Activated T-helper 2 cell treated with anti-CD3 and anti-CD28 coated beads, Interferon-gamma antibody, Interleukin-2, Interleukin-4, amounts not matched to agents 10 μg/mL and 5 μg/mL and 100 μg/mL, durations not matched to agents 14 hours and 24 hours and 36 hours (primary cell): ENCODE measurements at regions not wholly inside any gene's neighbourhood (a gene's known extent, or its start where the extent isn't known, plus 50 kb on each side); places are given as distances from the start of the nearest gene placed in this dataset.

Source experiments
- DNase-seq: peaks from one replicate; pipeline ENCODE4 v3.0.0; 2021; ENCODE audit warnings: low spot score
- H3K27ac Mint-ChIP-seq: one replicate; pipeline ENCODE4 v1.8.0; 2021; ENCODE audit warnings: mixed read lengths
- H3K27me3 Mint-ChIP-seq: one replicate; pipeline ENCODE4 v1.8.0; 2021; ENCODE audit warnings: low read depth, mixed read lengths
- H3K36me3 Mint-ChIP-seq: one replicate; pipeline ENCODE4 v1.8.0; 2021; ENCODE audit warnings: low read depth, mixed read lengths
- H3K4me1 Mint-ChIP-seq: one replicate; pipeline ENCODE4 v1.8.0; 2021; ENCODE audit warnings: low read depth, mixed read lengths
- H3K4me3 Mint-ChIP-seq: one replicate; pipeline ENCODE4 v1.8.0; 2021; ENCODE audit warnings: low read depth, mild to moderate bottlenecking, moderate library complexity, mixed read lengths
- H3K9me3 Mint-ChIP-seq: one replicate; pipeline ENCODE4 v1.8.0; 2021; ENCODE audit warnings: mixed read lengths
- intact Hi-C: fragments of 100-400 bp; cut with micrococcal nuclease; formaldehyde crosslinking; loops from one replicate; pipeline ENCODE4 v1.15.1; 2023

DNA sequence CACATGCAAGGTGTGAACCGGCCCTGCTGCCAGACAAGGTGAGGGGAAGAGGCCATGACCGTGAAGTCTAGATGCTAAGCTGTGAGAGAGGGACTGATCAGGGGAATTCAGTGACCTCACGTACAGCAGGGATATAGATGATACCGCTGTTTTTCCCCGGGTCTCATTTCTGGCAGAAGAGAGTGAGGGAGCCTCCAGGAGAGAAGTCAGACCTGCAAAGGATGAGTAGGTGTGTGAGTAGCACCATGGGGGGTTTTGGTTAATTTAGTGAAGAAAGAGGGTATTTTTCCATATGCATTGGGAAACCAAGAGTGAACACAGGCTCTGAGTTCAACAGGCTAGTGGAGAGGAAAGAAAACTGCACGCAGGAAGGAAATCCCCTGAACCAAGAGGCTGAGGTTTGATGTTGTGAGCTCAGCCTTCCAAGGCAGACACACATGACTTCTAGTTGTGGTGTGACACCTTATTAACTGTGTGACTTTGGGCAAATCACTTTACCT is 127.6 kb upstream of the GATB start:
- no peaks in the 10 kb centered on the region for H3K36me3 Mint-ChIP-seq
- intact Hi-C loops, result no loop called here
- H3K9me3 Mint-ChIP-seq, result peaks cover 3% of the 10 kb centered on the region
- peaks cover 14% of the 10 kb centered on the region for H3K4me1 Mint-ChIP-seq
- DNase-seq, result no peak
- no peaks in the 10 kb centered on the region for H3K27me3 Mint-ChIP-seq
- H3K27ac Mint-ChIP-seq, result no peak overlapping the region
- H3K4me3 Mint-ChIP-seq, result no peak overlapping the region

DNA sequence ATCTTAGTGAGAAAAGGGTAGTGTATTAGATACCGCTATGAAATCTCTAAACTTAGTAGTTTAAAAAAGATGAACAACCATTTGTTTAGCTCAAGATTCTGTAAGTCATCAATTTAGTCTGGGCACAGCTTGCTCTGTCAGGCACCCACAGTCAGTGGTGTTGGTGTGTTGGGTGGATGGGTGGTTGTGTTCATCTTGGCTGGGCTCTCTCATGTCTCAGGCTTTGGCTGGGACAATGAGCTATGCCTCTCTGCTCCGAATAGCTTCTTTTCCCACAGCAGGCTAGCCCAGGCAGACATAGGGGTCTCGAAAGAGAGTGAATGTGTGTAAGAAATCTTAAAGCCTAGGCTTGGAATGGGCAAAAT is 127.0 kb upstream of the GATB start:
- Mint-ChIP-seq H3K27ac (no peak overlapping the region), H3K4me3 (no peak overlapping the region), H3K36me3 (no peaks in the 10 kb centered on the region), H3K27me3 (no peaks in the 10 kb centered on the region), H3K4me1 (peaks cover 18% of the 10 kb centered on the region), H3K9me3 (peaks cover 3% of the 10 kb centered on the region)
- intact Hi-C loops, result no loop called here
- DNase-seq, result no peak

DNA sequence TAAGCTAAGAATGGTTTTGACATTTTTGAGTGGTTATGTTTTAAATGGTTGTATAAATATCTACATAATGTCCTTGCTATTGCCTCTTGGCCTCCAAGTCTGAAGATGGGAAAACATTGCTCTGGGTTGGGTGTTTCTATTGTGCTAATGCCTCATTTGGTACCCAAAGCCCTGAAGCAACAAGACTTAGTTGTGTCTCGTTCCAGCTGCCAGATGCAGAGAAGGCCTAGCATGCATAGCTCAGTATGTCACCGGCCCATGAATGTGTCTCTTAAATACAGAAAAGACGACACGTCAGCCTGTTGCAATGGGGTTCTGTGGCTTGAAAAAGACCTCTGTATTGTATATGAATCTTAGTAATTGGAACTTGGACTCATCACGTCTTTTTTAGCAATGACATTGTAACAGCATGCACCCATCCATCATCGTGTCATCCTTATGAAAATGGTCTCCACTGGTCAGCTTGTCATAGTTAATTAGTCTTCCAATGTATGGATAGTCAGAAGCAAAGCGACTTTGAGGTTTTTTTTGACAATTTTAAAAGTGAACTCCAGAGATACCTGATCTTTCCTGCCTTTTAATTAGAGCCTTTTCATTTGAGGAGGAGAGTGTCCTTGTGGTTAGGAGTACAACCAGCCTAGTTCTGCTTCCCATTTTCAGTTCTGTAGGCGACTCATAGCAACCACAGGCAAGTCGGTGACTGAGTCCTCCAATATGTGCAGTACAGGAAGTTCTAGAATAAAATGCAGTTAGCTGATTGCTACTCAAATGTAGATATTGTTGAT is 126.4 kb upstream of the GATB start:
- intact Hi-C loops, result no loop called here
- DNase-seq, result no peak
- Mint-ChIP-seq H3K27ac (no peak overlapping the region), H3K36me3 (no peaks in the 10 kb centered on the region), H3K27me3 (no peaks in the 10 kb centered on the region), H3K4me3 (no peak overlapping the region), H3K9me3 (peaks cover 3% of the 10 kb centered on the region), H3K4me1 (peaks cover 24% of the 10 kb centered on the region)

DNA sequence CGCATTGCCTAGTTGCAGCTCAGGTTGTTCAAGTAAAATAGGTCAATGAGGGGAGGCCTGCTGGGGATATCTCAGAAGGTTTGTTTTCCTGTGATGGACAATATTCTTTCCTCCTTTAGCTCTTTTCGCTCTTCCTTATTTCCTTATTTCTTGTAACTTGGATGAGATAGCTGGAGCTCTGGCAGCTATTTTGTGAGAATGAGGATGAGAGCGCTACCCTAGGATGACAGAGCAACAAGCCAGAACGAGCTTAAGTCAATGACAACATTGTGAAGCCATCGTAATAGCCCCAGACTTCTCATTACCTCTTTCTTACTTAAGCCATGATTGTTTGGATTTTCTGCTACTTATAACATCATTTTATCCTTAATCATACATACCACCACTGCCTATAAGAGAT is 124.3 kb upstream of the GATB start:
- Mint-ChIP-seq H3K27me3 (no peaks in the 10 kb centered on the region), H3K36me3 (no peaks in the 10 kb centered on the region), H3K9me3 (peaks cover 3% of the 10 kb centered on the region), H3K4me1 (peaks cover 36% of the 10 kb centered on the region), H3K4me3 (no peak overlapping the region), H3K27ac (no peak overlapping the region)
- no peak for DNase-seq
- intact Hi-C loops, result no loop called here

DNA sequence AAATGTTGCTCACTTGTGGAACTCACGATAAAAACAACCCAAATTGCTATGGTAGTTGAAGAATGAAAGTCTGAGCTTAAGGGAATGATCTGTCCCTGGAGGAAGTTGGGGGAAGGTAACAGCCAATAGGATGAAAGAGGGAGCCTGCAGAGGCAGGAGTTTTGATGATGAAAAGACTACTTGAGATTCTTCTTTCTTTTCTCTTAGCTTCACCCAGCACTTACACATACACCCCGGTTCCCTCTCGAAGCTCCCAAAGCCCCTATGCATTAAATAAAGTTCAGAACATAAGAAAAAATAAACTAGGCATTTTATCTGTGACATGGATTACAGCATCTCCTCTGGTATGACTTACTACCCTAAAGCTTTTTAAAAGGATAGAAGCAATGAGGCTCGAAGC is 122.9 kb upstream of the GATB start:
- H3K36me3 Mint-ChIP-seq, result no peaks in the 10 kb centered on the region
- peaks cover 36% of the 10 kb centered on the region for H3K4me1 Mint-ChIP-seq
- H3K27ac Mint-ChIP-seq, result no peak overlapping the region
- DNase-seq, result no peak
- H3K9me3 Mint-ChIP-seq, result peaks cover 3% of the 10 kb centered on the region
- no peak overlapping the region for H3K4me3 Mint-ChIP-seq
- intact Hi-C loops, result loop anchor here (2.0 kb wide), 1 partner anchor 371 kb away; no protein-coding TSS in a partner anchor
- H3K27me3 Mint-ChIP-seq, result no peaks in the 10 kb centered on the region

DNA sequence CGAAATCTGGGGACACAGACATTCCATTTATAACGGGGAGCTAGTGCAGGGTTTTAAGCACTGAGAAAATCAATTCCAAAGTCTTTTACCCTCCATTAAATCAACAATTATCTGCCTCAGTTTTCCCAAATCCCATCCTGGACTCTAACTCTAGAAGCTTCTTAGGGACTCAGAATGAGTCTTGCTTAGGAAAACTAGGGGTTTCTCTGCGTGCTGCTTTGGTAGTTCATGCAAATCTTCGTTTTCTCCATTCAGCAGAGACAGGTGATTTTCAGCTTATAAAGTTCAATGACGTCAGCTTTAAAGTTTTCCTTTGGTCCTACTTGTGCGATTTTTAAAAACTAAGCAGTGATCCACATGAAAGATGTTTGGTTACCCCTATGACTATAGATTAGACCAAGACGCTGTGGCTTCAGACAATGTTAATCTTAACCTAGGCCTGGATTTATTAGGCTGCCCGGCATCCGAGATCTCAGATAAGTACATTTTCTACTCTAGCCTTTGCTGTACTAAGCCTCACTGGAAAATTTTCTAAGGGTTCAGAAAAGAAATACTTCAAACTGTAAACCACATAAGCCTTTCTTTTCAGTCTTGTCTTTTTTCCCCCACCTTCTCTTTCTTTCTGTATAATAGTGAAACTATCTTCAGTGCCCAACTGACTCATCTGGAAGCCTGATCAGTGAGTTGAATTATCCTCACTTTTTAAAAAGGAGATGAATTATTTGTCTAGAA is 121.4 kb upstream of the GATB start:
- no peaks in the 10 kb centered on the region for H3K27me3 Mint-ChIP-seq
- H3K9me3 Mint-ChIP-seq, result peaks cover 3% of the 10 kb centered on the region
- DNase-seq, result no peak
- H3K4me3 Mint-ChIP-seq, result no peak overlapping the region
- H3K36me3 Mint-ChIP-seq, result no peaks in the 10 kb centered on the region
- peaks cover 22% of the 10 kb centered on the region for H3K4me1 Mint-ChIP-seq
- H3K27ac Mint-ChIP-seq, result peak overlapping the region; percentile 46
- intact Hi-C loops, result loop anchor here (1.0 to 2.0 kb wide), 3 partner anchors 49 to 373 kb away; partner anchors contain the start of gene GATB

DNA sequence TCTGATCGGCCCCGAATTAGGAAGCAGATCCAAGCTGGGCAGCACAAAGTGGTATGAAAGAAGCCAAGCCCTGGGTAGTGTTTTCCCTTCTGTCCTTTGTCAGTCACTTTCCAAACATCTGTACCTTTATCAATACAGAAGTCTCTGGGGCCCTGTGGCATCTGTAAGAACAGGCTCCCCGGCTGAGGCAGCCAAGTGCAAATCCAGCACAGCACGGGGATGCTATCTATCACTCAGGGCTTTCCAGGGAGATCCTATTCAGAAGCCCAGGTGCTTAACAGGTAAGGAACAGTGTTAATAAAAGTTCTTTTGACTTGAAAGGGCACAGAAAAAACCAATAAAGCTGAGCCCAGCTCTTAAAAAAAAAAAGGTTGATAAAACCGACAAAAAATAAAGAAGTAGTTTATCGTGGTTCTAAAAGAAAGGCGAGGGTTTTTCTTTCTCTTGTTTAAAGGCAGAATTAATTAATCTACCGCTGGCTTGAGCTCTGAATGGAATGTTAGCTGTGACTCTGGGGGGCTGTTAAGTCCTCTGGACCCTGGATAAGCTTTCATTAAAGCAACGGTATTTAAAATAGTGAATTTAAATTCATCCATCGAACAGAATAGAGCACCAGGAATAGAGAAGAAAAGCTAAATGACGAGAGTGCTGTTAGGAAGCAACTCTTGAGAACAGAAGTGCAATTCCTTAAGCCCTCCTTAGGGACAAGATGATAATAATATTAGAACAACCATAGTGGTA is 119.1 kb upstream of the GATB start:
- H3K4me3 Mint-ChIP-seq, result no peak overlapping the region
- H3K9me3 Mint-ChIP-seq, result no peaks in the 10 kb centered on the region
- H3K27me3 Mint-ChIP-seq, result peaks cover 4% of the 10 kb centered on the region
- no peaks in the 10 kb centered on the region for H3K36me3 Mint-ChIP-seq
- intact Hi-C loops, result no loop called here
- DNase-seq, result no peak
- H3K4me1 Mint-ChIP-seq, result peaks cover 22% of the 10 kb centered on the region
- no peak overlapping the region for H3K27ac Mint-ChIP-seq

DNA sequence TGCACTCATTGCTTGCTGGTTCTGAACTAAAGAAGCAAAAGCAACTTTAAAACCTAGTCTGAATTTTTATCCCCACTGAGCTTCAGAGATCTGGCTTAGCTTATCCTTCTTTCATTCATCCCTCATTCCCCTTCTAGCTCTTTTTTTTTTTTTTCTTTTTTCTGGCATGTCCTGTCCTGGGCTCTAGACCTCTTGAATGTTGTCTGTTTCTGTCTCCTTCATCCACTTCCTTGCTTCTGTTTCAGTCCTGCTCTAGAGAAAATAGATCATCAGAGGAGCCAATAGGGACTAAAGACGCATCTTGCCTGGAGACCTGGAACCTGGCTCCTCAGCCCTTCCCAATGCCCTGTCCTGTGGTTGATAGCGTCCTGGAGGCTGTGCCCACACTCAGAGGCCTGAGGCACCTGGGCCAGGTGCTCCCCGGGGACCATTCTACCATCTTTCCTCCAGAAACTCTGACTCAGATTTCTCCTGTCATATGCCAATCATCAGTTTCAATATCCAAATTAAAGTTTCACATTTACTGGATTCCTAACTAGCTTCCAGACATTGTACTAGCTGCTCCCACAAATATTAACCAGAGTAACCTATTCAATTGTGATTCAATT is 115.7 kb upstream of the GATB start:
- H3K4me3 Mint-ChIP-seq, result no peak overlapping the region
- no peaks in the 10 kb centered on the region for H3K36me3 Mint-ChIP-seq
- no peak overlapping the region for H3K27ac Mint-ChIP-seq
- H3K27me3 Mint-ChIP-seq, result peaks cover 9% of the 10 kb centered on the region
- intact Hi-C loops, result no loop called here
- no peaks in the 10 kb centered on the region for H3K9me3 Mint-ChIP-seq
- DNase-seq, result no peak
- peaks cover 4% of the 10 kb centered on the region for H3K4me1 Mint-ChIP-seq

DNA sequence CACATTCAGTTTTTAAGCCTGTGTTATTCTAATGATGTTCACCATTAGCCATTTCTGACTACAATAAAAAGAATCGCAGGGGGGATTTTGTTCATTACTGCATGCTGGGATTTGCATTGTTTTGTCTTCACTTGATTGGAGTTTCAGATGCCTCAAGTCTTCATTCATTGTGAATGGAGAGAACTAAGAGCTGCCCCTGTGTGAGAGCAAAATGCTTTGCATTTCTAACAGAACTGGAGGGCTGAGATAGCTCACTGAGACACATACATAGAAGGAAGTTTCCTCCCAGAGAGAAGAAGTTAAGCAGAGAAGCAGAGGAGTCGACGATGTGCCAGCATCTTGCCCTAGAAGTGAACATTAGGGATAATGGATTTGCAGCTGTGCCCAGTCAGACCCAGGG is 113.5 kb upstream of the GATB start:
- H3K4me3 Mint-ChIP-seq, result no peak overlapping the region
- intact Hi-C loops, result no loop called here
- H3K27me3 Mint-ChIP-seq, result peaks cover 9% of the 10 kb centered on the region

DNA sequence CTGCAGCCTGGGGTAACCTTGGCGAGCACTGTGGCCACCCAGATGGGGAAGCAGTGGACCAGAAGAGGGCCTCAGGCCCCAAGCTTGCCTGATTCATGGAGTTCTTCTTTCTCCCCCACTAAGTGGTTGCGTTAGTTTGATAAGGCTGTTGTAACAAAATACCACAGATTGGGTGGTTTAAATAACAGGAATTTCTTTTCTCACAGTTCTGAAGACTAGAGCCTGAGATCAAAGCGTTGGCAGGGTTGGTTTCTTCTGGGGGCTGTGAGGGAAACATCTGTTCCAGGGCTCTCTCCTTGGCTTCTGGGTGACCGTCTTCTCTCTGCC is 105.7 kb upstream of the GATB start:
- intact Hi-C loops, result no loop called here

More for the DNA sequence above, 113.5 kb upstream of the GATB start:
- Mint-ChIP-seq H3K27ac (no peak overlapping the region), H3K9me3 (no peaks in the 10 kb centered on the region), H3K36me3 (no peaks in the 10 kb centered on the region), H3K4me1 (no peaks in the 10 kb centered on the region)
- DNase-seq, result no peak

DNA sequence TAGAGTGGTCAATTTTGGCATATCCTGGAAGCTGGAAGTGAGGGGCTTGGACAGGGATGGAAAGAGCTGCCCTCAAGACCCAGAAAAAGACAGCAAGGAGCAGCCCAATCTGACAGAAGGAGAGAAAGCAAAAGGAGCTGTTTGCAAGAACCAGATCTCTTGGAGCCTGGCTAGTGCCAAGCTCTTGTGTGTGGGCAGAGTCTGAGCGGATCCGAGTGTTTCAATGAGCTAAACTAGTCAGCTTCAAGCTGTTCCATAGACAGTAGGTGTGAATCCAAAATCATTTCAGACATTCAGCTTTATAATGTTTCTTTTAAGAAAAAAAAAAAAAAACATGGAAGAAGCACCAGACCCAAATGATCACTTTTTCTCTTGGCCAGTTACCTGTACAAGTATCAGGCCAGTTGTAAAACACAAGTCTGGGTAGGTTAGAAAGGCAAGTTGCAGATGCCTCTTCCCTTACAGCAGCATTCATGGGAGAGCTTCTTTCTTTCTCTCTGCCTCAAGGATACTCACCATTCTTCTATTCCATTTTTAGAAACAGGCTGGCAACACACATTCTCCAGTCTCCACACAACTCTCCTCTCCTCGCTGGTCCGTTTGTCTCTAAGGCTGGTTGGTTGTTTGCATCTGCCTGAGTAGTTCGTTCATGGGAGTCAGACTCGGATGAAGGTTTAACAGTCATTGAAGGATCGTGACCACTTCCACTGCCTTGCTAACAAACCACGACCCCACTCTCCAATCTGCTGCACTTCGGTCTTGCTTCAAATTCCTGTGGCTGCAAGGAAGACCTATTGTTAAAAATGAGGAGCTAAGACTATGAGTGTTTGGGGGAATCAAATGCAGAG is 105.2 kb upstream of the GATB start:
- intact Hi-C loops, result no loop called here
- Mint-ChIP-seq H3K9me3 (peaks cover 5% of the 10 kb centered on the region), H3K27me3 (peaks cover 9% of the 10 kb centered on the region)

More for the DNA sequence above, 105.7 kb upstream of the GATB start:
- no peaks in the 10 kb centered on the region for H3K4me1 Mint-ChIP-seq
- peaks cover 9% of the 10 kb centered on the region for H3K27me3 Mint-ChIP-seq
- DNase-seq, result no peak
- no peak overlapping the region for H3K27ac Mint-ChIP-seq
- H3K4me3 Mint-ChIP-seq, result no peak overlapping the region
- H3K9me3 Mint-ChIP-seq, result peaks cover 5% of the 10 kb centered on the region
- no peaks in the 10 kb centered on the region for H3K36me3 Mint-ChIP-seq

DNA sequence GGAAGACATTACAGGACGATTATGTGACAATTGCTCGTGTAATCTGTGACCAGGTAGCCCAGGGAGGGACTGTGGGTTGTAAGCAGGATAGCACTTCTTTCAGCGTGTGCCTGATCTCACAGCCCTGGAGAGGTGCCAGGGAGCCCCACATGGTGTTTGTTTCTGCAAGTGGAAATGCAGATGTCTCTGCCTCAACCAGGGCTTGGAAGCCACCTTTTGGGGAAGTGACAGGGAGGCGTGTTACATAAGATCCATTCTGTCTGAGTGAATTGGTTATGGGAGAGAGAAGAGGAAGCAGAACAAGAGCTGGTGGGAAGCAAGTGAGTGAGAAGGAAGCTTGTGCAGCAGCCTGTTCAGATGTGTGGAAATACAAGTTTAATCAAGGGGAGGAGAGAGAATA is 104.5 kb upstream of the GATB start:
- no peak overlapping the region for H3K27ac Mint-ChIP-seq
- no peak for DNase-seq
- H3K36me3 Mint-ChIP-seq, result no peaks in the 10 kb centered on the region
- intact Hi-C loops, result no loop called here
- H3K9me3 Mint-ChIP-seq, result peaks cover 5% of the 10 kb centered on the region
- no peaks in the 10 kb centered on the region for H3K4me1 Mint-ChIP-seq
- H3K27me3 Mint-ChIP-seq, result peaks cover 9% of the 10 kb centered on the region
- no peak overlapping the region for H3K4me3 Mint-ChIP-seq

More for the DNA sequence above, 105.2 kb upstream of the GATB start:
- Mint-ChIP-seq H3K36me3 (no peaks in the 10 kb centered on the region), H3K4me1 (no peaks in the 10 kb centered on the region), H3K27ac (no peak overlapping the region), H3K4me3 (no peak overlapping the region)
- no peak for DNase-seq
